ENCODE measurements at regions not wholly inside any gene's neighbourhood (a gene's known extent, or its start where the extent isn't known, plus 50 kb on each side); places are given as distances from the start of the nearest gene placed in this dataset.

DNA sequence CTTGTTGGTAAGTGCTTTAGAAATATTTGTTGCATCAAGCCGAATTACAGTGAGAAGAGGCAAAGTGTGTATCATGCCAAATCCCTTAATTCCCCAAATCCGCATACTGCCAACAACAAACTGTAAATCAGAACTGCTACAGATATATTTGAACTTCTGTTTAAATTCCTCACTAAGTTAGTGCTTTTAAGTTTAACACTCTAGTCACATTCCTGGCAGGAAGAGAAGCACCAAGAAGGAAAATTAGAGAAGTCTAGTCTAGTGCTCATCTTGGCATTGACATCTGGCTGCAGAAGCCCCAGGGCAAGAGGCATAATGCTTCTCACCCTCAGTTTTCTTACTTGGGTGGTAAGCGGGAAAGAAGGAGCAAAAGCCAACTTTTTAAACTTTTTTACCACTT lies 343.5 kb downstream of the GPR37 start:
- TF ChIP-seq, protein P1, sequence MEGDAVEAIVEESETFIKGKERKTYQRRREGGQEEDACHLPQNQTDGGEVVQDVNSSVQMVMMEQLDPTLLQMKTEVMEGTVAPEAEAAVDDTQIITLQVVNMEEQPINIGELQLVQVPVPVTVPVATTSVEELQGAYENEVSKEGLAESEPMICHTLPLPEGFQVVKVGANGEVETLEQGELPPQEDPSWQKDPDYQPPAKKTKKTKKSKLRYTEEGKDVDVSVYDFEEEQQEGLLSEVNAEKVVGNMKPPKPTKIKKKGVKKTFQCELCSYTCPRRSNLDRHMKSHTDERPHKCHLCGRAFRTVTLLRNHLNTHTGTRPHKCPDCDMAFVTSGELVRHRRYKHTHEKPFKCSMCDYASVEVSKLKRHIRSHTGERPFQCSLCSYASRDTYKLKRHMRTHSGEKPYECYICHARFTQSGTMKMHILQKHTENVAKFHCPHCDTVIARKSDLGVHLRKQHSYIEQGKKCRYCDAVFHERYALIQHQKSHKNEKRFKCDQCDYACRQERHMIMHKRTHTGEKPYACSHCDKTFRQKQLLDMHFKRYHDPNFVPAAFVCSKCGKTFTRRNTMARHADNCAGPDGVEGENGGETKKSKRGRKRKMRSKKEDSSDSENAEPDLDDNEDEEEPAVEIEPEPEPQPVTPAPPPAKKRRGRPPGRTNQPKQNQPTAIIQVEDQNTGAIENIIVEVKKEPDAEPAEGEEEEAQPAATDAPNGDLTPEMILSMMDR (IDR thresholded peaks at IDR 0.05) = no peak
- no peak for TF ChIP-seq POLR2AphosphoS5 (IDR thresholded peaks at IDR 0.05)

All from suprapubic skin (tissue), 3 donors.